ENCODE measurements at regions not wholly inside any gene's neighbourhood (a gene's known extent, or its start where the extent isn't known, plus 50 kb on each side); places are given as distances from the start of the nearest gene placed in this dataset.

DNA sequence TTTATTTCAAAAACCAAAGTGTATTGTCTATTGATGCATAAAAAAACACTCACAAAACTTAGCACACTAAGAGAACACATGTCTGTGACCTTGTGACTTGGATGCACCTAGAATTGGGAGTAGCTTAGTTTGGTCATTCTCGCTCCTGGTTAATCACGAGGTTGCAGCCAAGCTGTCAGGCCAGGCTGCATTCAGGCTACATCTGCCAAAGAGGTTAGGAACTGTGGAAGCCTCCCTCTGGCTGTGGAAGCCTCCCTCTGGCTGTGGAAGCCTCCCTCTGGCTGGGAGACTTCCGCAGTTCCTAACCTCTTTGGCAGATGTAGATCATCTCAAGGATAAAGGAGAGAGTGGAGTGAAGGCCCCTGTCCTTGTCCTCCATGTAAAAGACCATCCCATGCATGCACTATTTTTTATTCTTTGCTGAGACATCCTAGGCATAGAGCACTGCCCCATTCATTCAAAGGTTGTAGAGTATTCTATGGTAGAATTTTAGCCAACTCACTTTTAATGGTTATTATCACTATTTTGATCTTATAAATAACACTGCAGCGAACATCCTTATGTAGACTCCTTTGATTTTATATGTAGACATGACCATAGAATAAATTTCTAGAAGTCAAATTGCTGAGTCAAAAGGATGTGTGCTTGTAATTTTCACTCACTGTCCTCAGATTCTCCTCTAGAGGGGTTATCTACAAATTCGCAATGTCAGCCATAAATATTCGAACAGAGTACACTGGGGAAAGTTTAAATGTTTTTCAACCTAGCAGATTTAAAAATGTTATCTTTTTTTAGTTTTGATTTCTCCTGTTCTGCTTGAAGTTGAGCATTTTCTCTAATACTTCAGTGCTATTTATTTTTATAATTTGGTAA lies 63.0 kb upstream of the IGLL5 start:
- no peak overlapping the region for H3K27ac ChIP-seq
- H3K27me3 ChIP-seq (replicated peaks; ENCODE audit: insufficient read depth): no peaks in the 10 kb centered on the region
- no peaks in the 10 kb centered on the region for H3K4me1 ChIP-seq (ENCODE audit: control insufficient read depth in 1 of 2, low read depth in 2 of 2)
- no peaks in the 10 kb centered on the region for H3K36me3 ChIP-seq
- no peak overlapping the region for H3K4me3 ChIP-seq
- DNase-seq (ENCODE audit: low spot score): no peak
- no peaks in the 10 kb centered on the region for H3K9me3 ChIP-seq
- ATAC-seq (ENCODE audit: insufficient number of reproducible peaks, low FRiP score, low read depth): no peak
- TF ChIP-seq, protein P1, sequence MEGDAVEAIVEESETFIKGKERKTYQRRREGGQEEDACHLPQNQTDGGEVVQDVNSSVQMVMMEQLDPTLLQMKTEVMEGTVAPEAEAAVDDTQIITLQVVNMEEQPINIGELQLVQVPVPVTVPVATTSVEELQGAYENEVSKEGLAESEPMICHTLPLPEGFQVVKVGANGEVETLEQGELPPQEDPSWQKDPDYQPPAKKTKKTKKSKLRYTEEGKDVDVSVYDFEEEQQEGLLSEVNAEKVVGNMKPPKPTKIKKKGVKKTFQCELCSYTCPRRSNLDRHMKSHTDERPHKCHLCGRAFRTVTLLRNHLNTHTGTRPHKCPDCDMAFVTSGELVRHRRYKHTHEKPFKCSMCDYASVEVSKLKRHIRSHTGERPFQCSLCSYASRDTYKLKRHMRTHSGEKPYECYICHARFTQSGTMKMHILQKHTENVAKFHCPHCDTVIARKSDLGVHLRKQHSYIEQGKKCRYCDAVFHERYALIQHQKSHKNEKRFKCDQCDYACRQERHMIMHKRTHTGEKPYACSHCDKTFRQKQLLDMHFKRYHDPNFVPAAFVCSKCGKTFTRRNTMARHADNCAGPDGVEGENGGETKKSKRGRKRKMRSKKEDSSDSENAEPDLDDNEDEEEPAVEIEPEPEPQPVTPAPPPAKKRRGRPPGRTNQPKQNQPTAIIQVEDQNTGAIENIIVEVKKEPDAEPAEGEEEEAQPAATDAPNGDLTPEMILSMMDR (IDR thresholded peaks at IDR 0.05): no peak

DNA sequence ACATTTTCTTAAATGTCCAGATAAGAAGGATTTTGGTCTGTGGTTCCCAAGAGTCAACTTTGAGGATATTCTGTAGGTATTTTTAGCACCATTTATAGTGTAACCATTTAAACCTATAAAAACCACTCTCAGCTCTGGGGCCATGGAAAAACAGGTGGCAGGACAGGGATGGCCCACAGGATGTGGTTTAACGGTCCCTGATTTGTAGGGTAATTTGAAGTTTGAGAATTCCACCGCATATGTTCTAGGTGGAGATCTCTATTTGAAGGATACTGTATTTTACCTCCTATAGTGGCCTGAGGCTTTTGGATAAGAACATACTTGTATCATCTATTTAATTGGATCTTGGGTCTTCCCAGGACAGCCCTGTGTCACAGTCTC lies 62.4 kb upstream of the IGLL5 start:
- ATAC-seq (ENCODE audit: insufficient number of reproducible peaks, low FRiP score, low read depth) (no peak), DNase-seq (ENCODE audit: low spot score) (no peak)
- H3K9me3 ChIP-seq: no peaks in the 10 kb centered on the region
- H3K4me3 ChIP-seq: no peak overlapping the region
- H3K36me3 ChIP-seq: no peaks in the 10 kb centered on the region
- no peaks in the 10 kb centered on the region for H3K27me3 ChIP-seq (replicated peaks; ENCODE audit: insufficient read depth)
- TF ChIP-seq, protein P1 (IDR thresholded peaks at IDR 0.05): no peak
- no peaks in the 10 kb centered on the region for H3K4me1 ChIP-seq (ENCODE audit: control insufficient read depth in 1 of 2, low read depth in 2 of 2)
- no peak overlapping the region for H3K27ac ChIP-seq

DNA sequence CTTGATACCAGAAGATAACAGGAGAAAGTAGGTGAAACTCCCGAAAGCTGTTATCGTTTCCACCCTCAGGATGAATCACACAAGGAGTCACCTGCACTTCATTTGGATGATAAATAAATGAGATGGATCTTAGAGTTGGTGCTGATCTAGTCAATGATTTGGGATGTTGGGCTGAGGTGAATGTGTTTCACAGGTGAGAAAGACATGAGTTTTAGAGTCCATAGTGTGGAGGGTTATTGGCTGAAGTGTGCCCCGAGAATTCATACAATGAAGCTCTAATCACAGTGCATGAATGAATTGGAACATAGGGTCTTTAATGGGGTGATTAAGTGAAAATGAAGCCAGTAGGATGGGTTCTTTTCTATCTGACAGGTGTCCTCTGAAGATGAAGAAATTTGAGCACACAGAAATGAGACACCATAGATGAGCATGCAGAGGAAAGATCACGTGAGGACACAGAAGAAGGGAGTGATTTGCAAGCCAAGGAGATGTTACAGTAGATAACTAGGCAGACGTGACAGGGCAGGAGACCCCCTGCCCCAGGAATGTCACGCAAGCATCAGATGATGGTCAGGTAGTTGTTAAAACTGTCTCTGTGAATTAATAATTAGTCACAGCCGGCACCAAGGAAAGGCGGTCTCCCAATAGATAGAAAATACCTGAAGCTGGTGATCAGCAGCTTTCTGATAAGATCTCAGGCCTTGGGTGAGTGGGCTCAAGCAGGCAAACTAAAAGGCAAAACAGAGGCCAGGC lies 60.3 kb upstream of the IGLL5 start:
- H3K27ac ChIP-seq: no peak overlapping the region
- TF ChIP-seq, protein P1 (IDR thresholded peaks at IDR 0.05): no peak
- DNase-seq (ENCODE audit: low spot score): no peak
- no peaks in the 10 kb centered on the region for H3K4me1 ChIP-seq (ENCODE audit: control insufficient read depth in 1 of 2, low read depth in 2 of 2)
- no peaks in the 10 kb centered on the region for H3K36me3 ChIP-seq
- H3K4me3 ChIP-seq: no peak overlapping the region
- H3K27me3 ChIP-seq (replicated peaks; ENCODE audit: insufficient read depth): no peaks in the 10 kb centered on the region
- no peaks in the 10 kb centered on the region for H3K9me3 ChIP-seq
- ATAC-seq (ENCODE audit: insufficient number of reproducible peaks, low FRiP score, low read depth): no peak

DNA sequence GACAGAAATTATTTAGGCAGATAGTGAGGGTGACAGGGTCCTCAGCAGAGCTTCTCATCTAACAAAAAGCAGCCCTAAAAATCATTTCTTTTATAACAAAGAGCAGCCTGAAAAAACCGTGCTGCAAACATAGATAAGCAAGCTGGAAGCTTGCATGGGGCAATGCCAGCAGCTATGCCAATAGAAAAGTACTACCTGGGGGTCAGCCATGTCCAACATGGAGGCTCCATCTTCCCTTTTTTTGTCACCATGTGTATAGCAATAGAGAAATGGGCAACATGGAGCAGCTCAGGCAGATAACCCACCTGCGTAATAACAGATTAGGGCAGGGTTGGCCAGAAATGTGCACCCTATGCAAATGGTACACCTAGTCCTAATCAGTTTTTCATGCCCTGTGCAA lies 57.4 kb upstream of the IGLL5 start:
- no peaks in the 10 kb centered on the region for H3K27me3 ChIP-seq (replicated peaks; ENCODE audit: insufficient read depth)
- DNase-seq (ENCODE audit: low spot score) (no peak), ATAC-seq (ENCODE audit: insufficient number of reproducible peaks, low FRiP score, low read depth) (no peak)
- no peak overlapping the region for H3K4me3 ChIP-seq
- H3K4me1 ChIP-seq (ENCODE audit: control insufficient read depth in 1 of 2, low read depth in 2 of 2): no peaks in the 10 kb centered on the region
- H3K36me3 ChIP-seq: no peaks in the 10 kb centered on the region
- H3K27ac ChIP-seq: no peak overlapping the region
- no peaks in the 10 kb centered on the region for H3K9me3 ChIP-seq
- TF ChIP-seq, protein P1 (IDR thresholded peaks at IDR 0.05): no peak

DNA sequence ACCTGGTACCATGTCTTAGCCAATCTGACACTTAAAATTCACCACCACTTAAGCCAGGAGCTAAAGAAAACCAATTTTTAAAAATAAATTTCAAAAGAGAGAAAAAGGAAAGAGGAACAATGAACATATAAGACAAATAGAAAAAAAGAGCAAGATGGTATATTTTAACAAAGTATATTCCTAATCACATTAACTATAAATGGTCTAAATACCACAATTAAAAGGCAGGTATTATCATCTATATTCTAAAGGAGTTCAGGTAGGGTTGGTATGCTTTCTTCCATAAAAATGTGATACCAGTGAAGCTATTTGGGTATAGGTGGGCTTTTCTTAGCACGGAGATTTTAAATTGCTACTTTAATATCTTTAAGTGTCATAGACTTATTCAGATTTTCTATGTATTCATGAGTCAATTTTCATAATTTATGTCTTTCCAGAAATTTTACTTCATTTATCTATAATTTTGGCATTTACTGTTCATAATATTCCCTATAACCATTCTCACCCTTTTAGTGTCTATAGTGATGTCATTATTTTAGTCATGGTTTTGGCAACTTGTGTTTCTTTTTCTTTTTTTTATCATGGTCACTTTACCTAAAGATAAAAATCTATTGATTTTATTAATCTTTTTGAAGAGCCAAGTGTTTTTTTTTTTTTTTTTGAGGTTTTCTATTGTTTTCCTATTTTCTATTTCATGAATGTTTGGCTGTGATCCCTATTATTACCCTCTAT lies 56.5 kb upstream of the IGLL5 start:
- Histone ChIP-seq H3K36me3 (no peaks in the 10 kb centered on the region), H3K27ac (no peak overlapping the region), H3K27me3 (replicated peaks; ENCODE audit: insufficient read depth) (no peaks in the 10 kb centered on the region), H3K4me3 (no peak overlapping the region), H3K9me3 (no peaks in the 10 kb centered on the region), H3K4me1 (ENCODE audit: control insufficient read depth in 1 of 2, low read depth in 2 of 2) (no peaks in the 10 kb centered on the region)
- DNase-seq (ENCODE audit: low spot score): no peak
- TF ChIP-seq, protein P1 (IDR thresholded peaks at IDR 0.05): no peak
- ATAC-seq (ENCODE audit: insufficient number of reproducible peaks, low FRiP score, low read depth): no peak

All from thoracic aorta (tissue), 2 donors.